ENCODE measurements at regions not wholly inside any gene's neighbourhood (a gene's known extent, or its start where the extent isn't known, plus 50 kb on each side); places are given as distances from the start of the nearest gene placed in this dataset.

DNA sequence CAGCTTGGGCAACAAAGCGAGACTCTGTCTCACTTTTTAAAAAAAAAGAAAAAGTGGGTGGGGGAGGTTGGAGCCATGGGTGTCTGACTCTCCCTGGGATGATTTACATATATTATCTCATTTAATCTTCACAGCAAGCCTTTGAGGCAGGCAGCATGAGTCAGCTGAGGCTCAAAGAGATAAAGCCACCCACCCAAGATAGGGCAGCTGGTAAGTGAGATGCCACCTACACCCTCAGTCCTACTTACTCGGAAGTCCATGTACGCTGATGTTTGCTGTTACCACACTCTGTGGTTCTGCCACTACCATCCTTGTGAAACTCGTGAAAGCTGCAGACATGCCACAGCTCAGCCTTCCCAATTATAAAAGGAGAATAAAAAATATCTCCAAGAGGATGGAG lies 142.0 kb upstream of the TSHZ3 start:
- TF ChIP-seq POLR2AphosphoS5 (IDR thresholded peaks at IDR 0.05), result no peak
- WGBS, result 86% methylated on average over 4 of the region's 4 CpGs
- DNase-seq (ENCODE audit: extremely low spot score), result no peak

DNA sequence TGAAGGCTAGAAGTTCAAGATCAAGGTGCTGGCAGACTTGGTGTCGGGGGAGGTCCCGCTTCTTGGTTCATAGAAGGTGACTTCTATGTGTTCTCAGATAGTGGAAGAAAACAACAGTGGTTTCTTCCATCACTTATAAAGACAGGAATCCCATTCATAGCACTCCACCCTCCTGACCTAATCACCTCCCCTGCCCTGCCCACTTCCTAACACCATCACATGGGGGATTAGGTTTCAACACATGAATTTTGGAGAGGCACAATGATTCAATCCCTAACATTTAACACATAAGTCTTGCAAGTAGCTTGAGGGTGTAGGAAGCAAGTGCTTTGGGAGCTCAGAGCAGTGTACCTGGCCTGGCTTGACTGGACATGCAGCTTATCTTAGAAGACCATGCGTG lies 142.8 kb upstream of the TSHZ3 start:
- intact Hi-C loops (cut with DNase I), result no loop called here
- no peaks in the 10 kb centered on the region for H3K36me3 ChIP-seq
- DNase-seq (ENCODE audit: extremely low spot score), result no peak
- TF ChIP-seq, protein P1, sequence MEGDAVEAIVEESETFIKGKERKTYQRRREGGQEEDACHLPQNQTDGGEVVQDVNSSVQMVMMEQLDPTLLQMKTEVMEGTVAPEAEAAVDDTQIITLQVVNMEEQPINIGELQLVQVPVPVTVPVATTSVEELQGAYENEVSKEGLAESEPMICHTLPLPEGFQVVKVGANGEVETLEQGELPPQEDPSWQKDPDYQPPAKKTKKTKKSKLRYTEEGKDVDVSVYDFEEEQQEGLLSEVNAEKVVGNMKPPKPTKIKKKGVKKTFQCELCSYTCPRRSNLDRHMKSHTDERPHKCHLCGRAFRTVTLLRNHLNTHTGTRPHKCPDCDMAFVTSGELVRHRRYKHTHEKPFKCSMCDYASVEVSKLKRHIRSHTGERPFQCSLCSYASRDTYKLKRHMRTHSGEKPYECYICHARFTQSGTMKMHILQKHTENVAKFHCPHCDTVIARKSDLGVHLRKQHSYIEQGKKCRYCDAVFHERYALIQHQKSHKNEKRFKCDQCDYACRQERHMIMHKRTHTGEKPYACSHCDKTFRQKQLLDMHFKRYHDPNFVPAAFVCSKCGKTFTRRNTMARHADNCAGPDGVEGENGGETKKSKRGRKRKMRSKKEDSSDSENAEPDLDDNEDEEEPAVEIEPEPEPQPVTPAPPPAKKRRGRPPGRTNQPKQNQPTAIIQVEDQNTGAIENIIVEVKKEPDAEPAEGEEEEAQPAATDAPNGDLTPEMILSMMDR (IDR thresholded peaks at IDR 0.05), result no peak
- TF ChIP-seq EP300 (IDR thresholded peaks at IDR 0.05), result no peak
- no peak for TF ChIP-seq POLR2AphosphoS5 (IDR thresholded peaks at IDR 0.05)
- no peak for TF ChIP-seq POLR2A (IDR thresholded peaks at IDR 0.05; ENCODE audit: low read depth)
- H3K4me3 ChIP-seq, result no peak overlapping the region
- H3K9me3 ChIP-seq, result no peaks in the 10 kb centered on the region
- WGBS, result 94% methylated on average over 2 of the region's 3 CpGs
- H3K4me1 ChIP-seq, result no peaks in the 10 kb centered on the region
- no peak overlapping the region for H3K27ac ChIP-seq (replicated peaks in 1 of 4)
- H3K27me3 ChIP-seq, result no peaks in the 10 kb centered on the region

More for the DNA sequence above, 142.0 kb upstream of the TSHZ3 start:
- no peak overlapping the region for H3K27ac ChIP-seq (replicated peaks in 1 of 4)
- intact Hi-C loops (cut with DNase I), result no loop called here
- H3K4me3 ChIP-seq, result no peak overlapping the region
- H3K36me3 ChIP-seq, result no peaks in the 10 kb centered on the region
- no peaks in the 10 kb centered on the region for H3K27me3 ChIP-seq
- H3K4me1 ChIP-seq, result no peaks in the 10 kb centered on the region
- no peaks in the 10 kb centered on the region for H3K9me3 ChIP-seq

GRCh38 chr19:31496076-31496475 lies 146.8 kb upstream of the TSHZ3 start:
- Histone ChIP-seq H3K36me3 (no peaks in the 10 kb centered on the region), H3K9me3 (no peaks in the 10 kb centered on the region), H3K4me1 (no peaks in the 10 kb centered on the region), H3K4me3 (no peak overlapping the region), H3K27ac (replicated peaks in 1 of 4) (no peak overlapping the region), H3K27me3 (no peaks in the 10 kb centered on the region)
- no peak for DNase-seq (ENCODE audit: extremely low spot score)
- TF ChIP-seq EP300 (IDR thresholded peaks at IDR 0.05) (no peak), POLR2A (IDR thresholded peaks at IDR 0.05; ENCODE audit: low read depth) (no peak), POLR2AphosphoS5 (IDR thresholded peaks at IDR 0.05) (no peak)
- TF ChIP-seq, protein P1 (IDR thresholded peaks at IDR 0.05), result no peak
- intact Hi-C loops (cut with DNase I), result no loop called here
- 92% methylated on average over 13 of the region's 13 CpGs for WGBS

DNA sequence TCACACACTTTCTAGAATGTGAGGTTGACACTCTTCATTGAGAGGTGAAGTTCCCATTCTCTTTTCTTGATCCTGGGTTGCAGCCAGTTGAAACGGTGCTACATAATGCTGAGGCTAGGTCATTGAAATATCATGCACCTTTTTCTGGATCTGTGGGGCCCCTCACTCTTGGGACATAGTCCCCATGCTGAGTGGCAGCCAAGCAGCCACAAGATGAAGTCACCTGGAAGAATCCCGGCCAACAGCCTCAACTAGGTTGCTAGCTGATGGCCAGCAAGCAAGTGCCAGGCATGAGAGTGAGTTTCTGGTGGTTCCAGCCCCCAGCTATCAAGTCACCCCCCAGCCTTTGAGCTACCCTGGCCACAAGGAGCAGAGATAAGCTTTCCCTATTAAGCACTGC lies 148.5 kb upstream of the TSHZ3 start:
- H3K9me3 ChIP-seq, result no peaks in the 10 kb centered on the region
- H3K4me3 ChIP-seq, result no peak overlapping the region
- H3K27me3 ChIP-seq, result no peaks in the 10 kb centered on the region
- DNase-seq (ENCODE audit: extremely low spot score), result peak; percentile 55
- TF ChIP-seq POLR2A (IDR thresholded peaks at IDR 0.05; ENCODE audit: low read depth) (no peak), POLR2AphosphoS5 (IDR thresholded peaks at IDR 0.05) (no peak), EP300 (IDR thresholded peaks at IDR 0.05) (no peak)
- TF ChIP-seq, protein P1 (IDR thresholded peaks at IDR 0.05), result no peak
- no peaks in the 10 kb centered on the region for H3K4me1 ChIP-seq
- H3K27ac ChIP-seq (replicated peaks in 1 of 4), result no peak overlapping the region
- no peaks in the 10 kb centered on the region for H3K36me3 ChIP-seq
- intact Hi-C loops (cut with DNase I), result no loop called here
- WGBS, result 88% methylated on average over 1 of the region's 2 CpGs

GRCh38 chr19:31498781-31499180 lies 149.5 kb upstream of the TSHZ3 start:
- Histone ChIP-seq H3K27ac (replicated peaks in 1 of 4) (no peak overlapping the region), H3K4me3 (no peak overlapping the region), H3K27me3 (no peaks in the 10 kb centered on the region), H3K36me3 (no peaks in the 10 kb centered on the region), H3K9me3 (no peaks in the 10 kb centered on the region), H3K4me1 (no peaks in the 10 kb centered on the region)
- TF ChIP-seq POLR2AphosphoS5 (IDR thresholded peaks at IDR 0.05), result no peak
- no peak for TF ChIP-seq POLR2A (IDR thresholded peaks at IDR 0.05; ENCODE audit: low read depth)
- no peak for TF ChIP-seq EP300 (IDR thresholded peaks at IDR 0.05)
- TF ChIP-seq, protein P1 (IDR thresholded peaks at IDR 0.05), result no peak
- DNase-seq (ENCODE audit: extremely low spot score), result peak; percentile 84
- intact Hi-C loops (cut with DNase I), result no loop called here
- WGBS, result 92% methylated on average over 3 of the region's 3 CpGs

Measured in esophagus muscularis mucosa (tissue), 4 donors.